Hippocampal formation (tissue), 2 donors: ENCODE measurements at regions not wholly inside any gene's neighbourhood (a gene's known extent, or its start where the extent isn't known, plus 50 kb on each side); places are given as distances from the start of the nearest gene placed in this dataset.

Experiments used
- DNase-seq, 2 donors: peaks; one replicate each; lab custom pipeline; 2025; lab: John Stamatoyannopoulos, UW

DNA sequence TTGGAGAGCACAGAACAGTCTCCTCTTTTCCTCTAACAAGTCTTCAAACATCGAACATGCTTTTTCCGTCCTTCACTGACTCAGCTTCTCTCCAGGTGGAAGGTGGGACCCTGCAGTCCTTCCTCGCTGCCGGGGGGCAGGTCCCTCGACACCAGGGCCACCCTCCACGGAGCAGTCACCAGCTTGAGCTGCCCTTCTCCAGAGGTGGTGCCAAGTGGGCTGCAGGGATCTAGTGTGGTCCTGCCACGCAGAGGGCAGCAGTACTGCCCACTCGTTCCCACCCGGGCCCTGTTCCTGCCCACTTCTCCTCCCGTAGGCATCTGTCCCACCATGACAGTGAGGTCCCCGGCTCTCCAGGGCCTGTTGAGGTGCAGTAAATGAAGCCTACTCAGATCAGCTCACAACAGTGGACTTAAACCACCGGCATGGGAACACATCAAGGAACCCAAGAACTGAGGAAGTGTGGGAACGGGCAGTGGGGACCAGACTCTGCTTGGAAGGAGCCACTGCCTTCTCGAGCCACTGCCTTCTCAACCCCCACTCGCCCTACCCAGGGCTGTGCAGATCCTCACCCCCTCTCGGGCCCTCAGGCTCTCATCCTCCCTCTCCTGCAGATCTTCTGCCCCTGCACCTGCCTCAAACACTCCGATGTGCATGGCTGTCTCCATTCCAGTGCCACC, 153.9 kb downstream of the OAT start:
- no peak for DNase-seq

DNA sequence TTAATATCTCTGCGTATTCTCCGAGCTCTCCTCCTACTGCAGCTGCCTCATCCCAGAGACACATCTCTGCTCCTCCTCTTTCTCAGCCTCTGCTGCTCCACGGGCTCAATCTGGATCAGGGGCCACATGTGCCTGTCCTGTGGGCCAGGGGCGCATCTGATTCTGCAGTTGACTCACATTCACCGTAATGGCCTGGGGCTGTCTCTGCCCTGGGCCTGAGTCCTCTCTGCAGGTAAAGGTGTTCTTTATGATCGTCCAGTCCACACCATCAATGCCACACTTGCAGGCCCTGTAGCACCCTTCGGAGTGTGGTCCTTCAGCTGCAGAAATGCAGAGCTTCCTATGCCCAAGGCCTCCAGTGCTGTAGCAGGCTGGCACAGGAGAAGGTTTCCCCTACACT, 154.5 kb downstream of the OAT start:
- no peak for DNase-seq

- no peak for DNase-seq
Measured at GRCh38 chr10:124263726-124264125, 155.0 kb downstream of the OAT start.

DNA sequence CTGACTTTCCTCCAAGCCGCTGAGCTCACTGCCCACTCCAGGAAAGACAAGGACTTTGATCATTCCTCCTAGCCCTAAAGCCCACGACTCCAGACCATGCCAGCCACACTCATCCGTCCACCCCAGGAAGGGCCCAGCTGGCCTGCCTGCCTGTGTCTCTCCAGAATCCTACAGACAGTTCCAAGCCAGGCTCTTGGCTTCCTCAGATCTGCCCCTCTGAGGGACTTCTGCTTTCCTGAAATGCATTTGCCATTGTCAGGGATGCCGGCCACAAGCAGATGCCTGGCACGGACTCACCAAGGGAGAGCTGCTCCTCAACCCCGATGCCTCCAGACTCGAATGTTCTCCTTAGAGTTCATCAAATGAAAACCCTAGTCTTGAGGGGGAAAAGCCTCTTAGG, 155.8 kb downstream of the OAT start:
- no peak for DNase-seq

DNA sequence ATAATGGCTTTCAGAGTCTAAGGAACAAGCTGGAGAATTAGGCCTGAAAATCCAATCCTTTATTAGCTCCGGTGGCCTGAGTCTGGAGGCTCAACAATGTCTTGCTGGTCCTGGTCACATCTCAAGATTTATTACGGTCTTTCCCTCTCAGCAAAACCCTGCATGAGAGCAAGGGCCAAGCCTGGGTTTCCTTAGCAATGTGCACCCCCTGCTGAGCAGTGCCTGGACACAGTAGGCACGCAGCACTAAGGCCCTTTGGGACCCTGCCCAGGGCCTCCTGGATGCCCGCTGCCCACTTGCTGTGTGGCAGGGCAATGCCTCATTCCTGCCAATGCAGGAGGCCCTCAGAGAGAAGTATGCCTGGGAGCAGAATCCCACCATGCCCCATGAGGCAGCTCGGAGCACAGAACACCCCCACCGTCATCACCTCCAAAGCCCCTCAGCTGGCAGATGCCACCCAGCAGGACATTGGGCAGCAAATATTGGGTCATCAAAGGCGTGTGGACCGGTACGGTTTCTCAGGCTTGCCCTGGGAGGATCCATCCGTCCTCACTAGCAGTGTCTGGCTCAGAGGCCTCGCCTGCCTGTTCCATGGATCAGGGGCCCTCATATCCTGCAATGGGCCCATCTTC, 156.4 kb downstream of the OAT start:
- no peak for DNase-seq

GRCh38 chr10:124259139-124259825, 159.4 kb downstream of the OAT start:
- no peak for DNase-seq

GRCh38 chr10:124257781-124258180, 160.9 kb downstream of the OAT start:
- DNase-seq: no peak

DNA sequence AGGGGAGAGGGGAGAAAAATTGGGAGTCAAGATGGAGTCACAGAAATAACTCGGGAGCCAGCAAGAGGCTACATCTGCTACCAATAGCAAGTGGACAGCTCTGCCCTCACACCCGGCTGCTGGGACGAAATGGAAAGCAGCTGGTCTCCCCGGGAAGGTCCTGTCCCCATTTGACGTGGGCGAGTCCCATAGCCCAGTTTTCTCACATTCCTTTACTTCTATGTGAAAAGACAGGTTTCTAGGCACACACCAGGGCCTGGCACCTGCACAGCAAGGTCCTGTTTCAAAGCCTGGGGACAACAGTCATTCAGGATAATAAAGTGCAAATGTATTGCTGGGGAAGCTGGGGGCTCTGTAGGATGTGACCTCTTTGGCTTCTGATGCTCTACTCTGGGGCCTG, 162.6 kb downstream of the OAT start:
- no peak for DNase-seq

DNA sequence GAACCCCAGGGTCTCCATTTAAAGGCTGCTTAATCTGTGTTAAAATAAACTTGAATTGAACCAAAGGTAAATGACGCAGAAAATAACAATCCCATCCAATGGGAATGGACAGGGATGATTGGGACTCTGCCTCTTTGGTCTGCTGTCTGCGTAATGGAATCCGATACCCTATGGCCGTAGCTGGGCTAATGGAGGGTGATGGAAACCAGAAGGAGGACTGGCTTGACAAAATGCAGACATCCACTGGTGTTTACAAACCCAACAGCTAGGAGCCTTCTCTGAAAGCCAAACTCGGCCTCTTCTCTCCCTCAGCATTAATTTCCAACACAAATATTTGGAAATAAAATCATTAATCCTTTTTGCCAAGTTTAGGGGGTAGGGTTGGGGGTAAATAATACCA, 162.2 kb upstream of the CHST15 start:
- no peak for DNase-seq

DNA sequence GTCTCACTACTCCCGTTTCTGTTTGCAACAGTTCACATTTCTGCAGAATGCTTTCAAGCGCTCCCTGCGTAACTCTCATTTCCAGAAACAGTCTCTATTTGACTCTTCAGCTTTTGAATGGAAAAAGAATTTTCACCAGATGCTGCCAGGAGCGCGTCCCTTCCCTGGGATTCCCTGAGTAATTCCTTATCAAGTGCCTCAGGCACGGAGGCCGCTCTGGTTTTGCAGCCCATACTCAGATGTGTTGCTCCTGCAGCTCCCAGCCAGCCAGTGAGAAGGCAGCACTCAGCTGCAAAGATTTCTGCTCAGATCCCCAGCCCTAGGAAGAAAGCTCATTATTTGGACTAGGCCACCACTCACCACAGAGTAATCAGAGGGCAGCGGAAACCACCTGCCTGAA, 161.1 kb upstream of the CHST15 start:
- no peak for DNase-seq

DNA sequence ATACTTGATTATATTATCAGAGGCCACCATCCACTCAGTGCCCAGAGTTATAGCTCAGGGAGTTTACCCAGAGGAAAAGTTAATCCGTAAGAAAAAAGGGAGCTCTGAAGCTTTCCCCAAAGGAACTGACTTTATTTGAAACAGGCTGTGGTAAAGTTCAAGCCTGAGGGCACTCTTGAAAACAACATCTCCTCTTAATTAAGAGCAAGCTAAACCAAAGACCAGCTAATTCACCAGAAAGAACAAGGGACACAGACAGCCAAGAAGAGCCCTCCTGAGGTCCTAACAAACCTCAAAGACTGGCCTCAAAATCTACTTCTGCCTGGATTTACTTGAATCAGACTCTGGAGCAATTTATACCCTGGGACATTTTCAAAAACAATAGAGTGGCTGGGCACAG, 159.6 kb upstream of the CHST15 start:
- DNase-seq: no peak

DNA sequence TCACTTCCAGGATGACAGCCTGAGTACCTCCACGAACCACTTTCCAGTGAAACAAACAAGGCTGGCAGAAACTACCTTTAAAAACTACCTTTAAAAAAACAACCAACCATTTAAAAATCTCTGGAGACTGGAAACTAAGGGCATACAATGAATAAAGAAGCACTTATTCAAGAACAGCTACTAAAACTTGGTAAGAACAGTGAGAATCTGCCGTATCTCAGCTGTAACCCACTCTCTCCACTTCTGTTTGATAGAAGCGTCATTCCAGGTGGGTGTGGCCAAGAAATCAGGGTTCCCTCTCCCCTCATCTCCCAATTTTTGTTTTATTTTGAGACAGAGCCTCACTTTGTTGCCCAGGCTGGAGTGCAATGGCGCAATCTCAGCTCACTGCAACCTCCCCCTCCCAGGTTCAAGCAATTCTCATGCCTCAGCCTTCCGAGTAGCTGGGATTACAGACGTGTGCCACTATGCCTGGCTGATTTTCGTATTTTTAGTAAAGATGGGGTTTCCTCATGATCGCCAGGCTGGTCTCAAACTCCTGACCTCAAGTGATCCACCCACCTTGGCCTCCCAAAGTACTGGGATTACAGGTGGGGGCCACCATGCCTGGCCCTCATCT, 158.8 kb upstream of the CHST15 start:
- no peak for DNase-seq

DNA sequence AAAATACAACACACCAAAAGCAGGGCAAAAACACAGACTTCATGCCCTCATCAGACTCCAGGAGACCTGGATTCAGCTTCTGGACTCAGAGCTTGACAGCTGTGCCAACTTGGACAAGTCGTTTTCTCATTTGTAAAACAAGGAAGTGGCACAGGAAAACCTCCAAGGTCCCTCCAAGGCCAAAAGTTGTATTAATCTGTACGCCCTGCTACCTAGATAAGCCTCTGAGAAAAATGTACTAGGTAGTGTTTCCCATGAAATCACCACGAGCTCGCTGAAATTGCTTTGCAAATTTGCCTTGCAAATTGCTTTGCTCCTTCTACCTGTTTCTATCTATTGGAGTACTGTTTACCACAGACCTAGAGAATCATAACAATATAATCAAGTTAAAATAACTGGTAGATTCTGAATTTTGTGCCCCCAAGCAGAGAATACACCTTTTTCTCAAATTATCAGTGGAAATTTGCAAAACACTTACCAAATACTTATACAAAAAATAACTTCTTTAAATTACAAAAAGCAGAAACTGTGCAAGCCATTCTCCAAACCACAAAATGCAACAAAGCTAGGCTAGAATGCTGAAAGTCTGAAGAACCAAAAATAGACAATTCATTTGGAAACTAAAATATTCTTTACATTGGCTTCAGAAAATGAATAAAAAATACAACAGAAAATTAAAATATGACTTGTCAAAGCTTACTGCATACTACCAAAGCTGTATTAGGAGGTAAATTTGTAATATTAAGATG, 158.1 kb upstream of the CHST15 start:
- no peak for DNase-seq

- no peak for DNase-seq
Measured at GRCh38 chr10:124250506-124250905, 157.1 kb upstream of the CHST15 start.

DNA sequence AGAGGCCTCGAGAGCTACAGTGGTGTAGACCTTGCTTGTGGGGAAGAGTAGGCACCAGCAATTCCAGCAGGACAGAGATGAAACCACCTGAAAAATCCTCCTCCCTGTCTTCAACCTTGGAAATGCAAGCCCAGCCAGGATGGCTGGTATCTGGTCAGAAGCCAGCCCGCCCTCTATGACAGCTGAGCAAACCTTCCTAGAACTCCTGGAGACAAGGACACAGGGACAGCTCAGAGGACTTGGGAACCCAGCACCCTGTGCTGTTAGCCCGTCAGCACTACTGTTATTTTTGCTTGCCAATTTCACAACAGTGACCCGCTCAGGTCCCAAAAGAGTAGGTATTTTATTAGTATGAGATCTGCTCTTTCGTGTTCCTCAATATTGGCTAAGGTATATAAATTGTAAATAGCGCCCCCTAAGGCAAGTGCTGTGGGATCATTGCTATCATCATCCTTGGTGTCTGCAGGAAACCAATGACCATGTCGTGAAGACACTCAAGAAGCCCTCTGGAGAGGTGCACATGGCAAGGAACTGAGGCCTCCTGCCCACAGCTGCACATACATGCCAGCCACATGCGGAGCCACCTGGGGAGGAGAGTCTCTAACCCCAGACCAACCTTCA, 156.5 kb upstream of the CHST15 start:
- DNase-seq: no peak

GRCh38 chr10:124249196-124249595, 155.8 kb upstream of the CHST15 start:
- no peak for DNase-seq

DNA sequence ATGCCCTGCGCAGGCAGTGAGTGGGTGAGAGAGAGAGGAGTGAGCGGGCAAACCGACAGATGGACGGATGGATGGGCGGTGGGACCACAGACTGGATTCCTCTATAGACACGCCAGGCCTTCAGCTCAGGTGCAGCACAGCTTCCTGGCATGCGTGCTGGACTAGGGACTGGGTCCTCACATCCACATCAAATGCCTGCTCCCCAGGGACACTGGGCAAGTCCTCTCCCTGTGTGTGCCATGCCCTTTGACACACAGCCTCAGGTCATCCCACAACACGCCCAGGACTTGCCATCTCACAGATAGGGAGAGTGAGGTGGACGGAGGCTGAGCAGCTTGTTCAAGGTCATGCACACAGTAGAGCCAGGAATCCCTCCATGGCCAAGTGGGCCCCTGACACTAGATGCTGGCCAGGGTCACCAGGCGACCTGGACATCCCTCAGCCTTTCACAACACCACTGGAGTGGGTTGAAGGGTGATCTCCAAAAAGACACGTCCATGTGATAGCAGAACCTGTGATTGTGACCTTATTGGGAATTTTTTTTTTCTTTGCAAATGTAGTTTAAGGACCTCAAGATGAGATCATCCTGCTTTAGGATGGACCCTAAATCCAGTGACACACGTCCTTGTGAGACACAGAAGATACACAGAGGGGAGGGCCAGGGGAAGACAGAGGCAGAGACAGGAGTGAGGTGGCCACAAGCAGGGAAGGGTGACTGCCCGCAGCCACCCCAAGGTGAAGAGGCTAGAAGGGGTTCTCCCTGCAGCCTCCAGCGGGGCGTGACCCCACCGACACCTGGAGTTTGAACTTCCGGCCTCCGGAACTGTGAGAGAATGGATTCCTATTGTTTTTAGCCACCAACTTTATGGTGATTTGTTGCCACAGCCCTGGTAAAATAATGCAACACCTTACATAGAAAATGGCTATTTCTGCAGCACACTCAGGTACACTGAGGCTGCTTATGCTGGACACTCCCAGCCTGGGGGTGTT, 155.0 kb upstream of the CHST15 start:
- DNase-seq: no peak

GRCh38 chr10:124245806-124246440, 152.5 kb upstream of the CHST15 start:
- no peak for DNase-seq

GRCh38 chr10:124245191-124245590, 151.8 kb upstream of the CHST15 start:
- DNase-seq: no peak

DNA sequence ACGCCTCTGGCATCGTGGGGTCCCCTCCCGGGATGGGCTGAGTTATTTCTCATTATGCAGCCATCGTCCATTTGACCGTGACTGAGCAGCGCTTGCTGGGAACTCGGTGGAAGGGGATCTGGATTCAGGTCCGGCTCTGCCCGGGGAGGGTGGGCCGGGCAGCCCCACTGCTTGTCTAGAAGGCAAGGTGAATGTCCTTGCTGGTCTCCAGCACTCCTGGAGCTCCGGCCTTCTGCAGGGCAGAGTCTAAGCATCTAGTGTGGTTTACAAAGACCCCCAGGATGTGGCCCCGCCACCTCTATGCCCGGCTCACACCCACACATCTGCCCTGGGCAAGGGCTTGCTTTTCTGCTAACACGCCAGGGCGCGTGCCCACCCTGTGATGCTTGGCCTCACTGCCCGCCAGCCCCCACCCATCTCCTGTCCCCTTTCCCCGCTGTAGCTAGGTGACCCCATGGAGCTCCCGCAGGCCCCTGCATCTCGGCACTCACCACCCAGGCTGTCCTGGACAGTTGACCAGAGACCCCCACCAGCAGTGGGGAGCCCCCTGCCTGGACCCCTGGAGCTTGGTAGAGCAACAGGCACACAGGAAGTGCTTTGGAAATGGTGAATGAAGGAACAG, 151.0 kb upstream of the CHST15 start:
- no peak for DNase-seq
